Osteoblast (primary cell): ENCODE measurements at regions not wholly inside any gene's neighbourhood (a gene's known extent, or its start where the extent isn't known, plus 50 kb on each side); places are given as distances from the start of the nearest gene placed in this dataset.

Source experiments
- DNase-seq: peaks from one replicate; pipeline ENCODE4 v3.0.0; 2011; ENCODE audit warnings: low spot score, mixed read lengths; ENCODE audit not compliant: insufficient read length; ENCODE audit errors: missing footprints
- H2AFZ ChIP-seq: 2 replicates; pipeline ENCODE4 v1.6.0; 2011; ENCODE audit warnings: mild to moderate bottlenecking, low read length
- H3K27ac ChIP-seq: 2 replicates; pipeline ENCODE4 v1.5.1; 2011; ENCODE audit warnings: mild to moderate bottlenecking, low read depth, low read length, moderate library complexity
- H3K27me3 ChIP-seq: 2 replicates; pipeline ENCODE4 v1.6.0; 2012; ENCODE audit warnings: mild to moderate bottlenecking, control low read depth, inconsistent platforms, low read length, moderate library complexity; ENCODE audit not compliant: insufficient read depth
- H3K36me3 ChIP-seq: 2 replicates; pipeline ENCODE4 v1.5.1; 2011; ENCODE audit warnings: mild to moderate bottlenecking, low read length, control low read depth, moderate library complexity; ENCODE audit not compliant: insufficient read depth
- H3K4me1 ChIP-seq: 2 replicates; pipeline ENCODE4 v1.5.1; 2011; ENCODE audit warnings: mild to moderate bottlenecking, low read length, control low read depth, moderate library complexity; ENCODE audit not compliant: insufficient read depth
- H3K4me2 ChIP-seq: 2 replicates; pipeline ENCODE4 v1.6.0; 2011; ENCODE audit warnings: mild to moderate bottlenecking, low read length; ENCODE audit not compliant: insufficient read depth
- H3K4me3 ChIP-seq: fragments of 200-600 bp; sonication (generic); 3 replicates; pipeline ENCODE4 v1.5.1; 2012; ENCODE audit warnings: mild to moderate bottlenecking, low read length, inconsistent platforms; ENCODE audit not compliant: insufficient read depth
- H3K79me2 ChIP-seq: 2 replicates; pipeline ENCODE4 v1.6.0; 2012; ENCODE audit warnings: mild to moderate bottlenecking, low read length, control low read depth, inconsistent platforms; ENCODE audit not compliant: insufficient read depth
- H3K9me3 ChIP-seq: 2 replicates; pipeline ENCODE4 v1.5.1; 2011; ENCODE audit warnings: low read depth, low read length, control low read depth
- H4K20me1 ChIP-seq: 2 replicates; pipeline ENCODE4 v1.6.0; 2012; ENCODE audit warnings: mild to moderate bottlenecking, low read length, control low read depth; ENCODE audit not compliant: insufficient read depth
- CTCF ChIP-seq: IDR thresholded peaks from 2 replicates; pipeline ENCODE4 v1.5.1; 2011; ENCODE audit warnings: mild to moderate bottlenecking, low read depth, low read length, moderate library complexity; ENCODE audit errors: extremely low read depth

DNA sequence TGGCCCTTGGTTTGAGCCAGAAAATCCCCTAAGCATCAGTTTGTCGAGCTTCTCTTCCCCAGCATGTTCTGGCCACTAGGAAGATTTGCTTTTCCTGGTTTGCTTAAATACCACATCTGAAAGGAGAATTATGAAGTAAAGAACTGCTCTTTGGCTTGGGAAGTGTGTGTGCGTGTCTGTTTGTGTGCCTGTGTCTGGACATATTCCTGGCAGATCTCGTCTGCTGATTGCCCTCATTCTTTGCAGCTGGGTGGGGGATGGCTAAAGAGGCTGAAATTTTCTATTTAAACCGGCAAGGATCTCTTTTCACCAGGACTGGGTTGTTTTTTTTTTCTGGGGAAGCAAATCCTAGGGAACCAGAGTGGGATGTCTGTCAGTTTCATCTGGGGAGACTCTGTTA lies 57.3 kb upstream of the MBOAT2 start:
- Histone ChIP-seq H4K20me1 (no peaks in the 10 kb centered on the region), H3K4me1 (peaks cover 13% of the 10 kb centered on the region), H3K27ac (no peak overlapping the region), H2AFZ (no peak overlapping the region), H3K4me3 (no peak overlapping the region), H3K79me2 (no peaks in the 10 kb centered on the region), H3K36me3 (no peaks in the 10 kb centered on the region), H3K9me3 (no peaks in the 10 kb centered on the region), H3K27me3 (no peaks in the 10 kb centered on the region), H3K4me2 (no peak overlapping the region)
- no peak for TF ChIP-seq CTCF
- no peak for DNase-seq

GRCh38 chr2:9057939-9058761 lies 54.7 kb upstream of the MBOAT2 start:
- peaks cover 23% of the 10 kb centered on the region for H3K4me1 ChIP-seq
- no peak for TF ChIP-seq CTCF
- no peak overlapping the region for H3K4me3 ChIP-seq
- no peak for DNase-seq
- no peaks in the 10 kb centered on the region for H3K27me3 ChIP-seq
- peak overlapping the region; percentile 52 for H2AFZ ChIP-seq
- peak overlapping the region; percentile 22 for H3K4me2 ChIP-seq
- H3K36me3 ChIP-seq, result no peaks in the 10 kb centered on the region
- peak overlapping the region; percentile 91 for H3K27ac ChIP-seq
- no peaks in the 10 kb centered on the region for H3K79me2 ChIP-seq
- H4K20me1 ChIP-seq, result no peaks in the 10 kb centered on the region
- no peaks in the 10 kb centered on the region for H3K9me3 ChIP-seq

- no peaks in the 10 kb centered on the region for H3K27me3 ChIP-seq
- no peaks in the 10 kb centered on the region for H3K9me3 ChIP-seq
- H3K36me3 ChIP-seq, result no peaks in the 10 kb centered on the region
- H3K4me1 ChIP-seq, result peaks cover 27% of the 10 kb centered on the region
- H3K4me3 ChIP-seq, result no peak overlapping the region
- no peak for DNase-seq
- no peaks in the 10 kb centered on the region for H3K79me2 ChIP-seq
- no peaks in the 10 kb centered on the region for H4K20me1 ChIP-seq
- no peak overlapping the region for H3K4me2 ChIP-seq
- H3K27ac ChIP-seq, result no peak overlapping the region
- TF ChIP-seq CTCF, result no peak
- no peak overlapping the region for H2AFZ ChIP-seq
Measured at GRCh38 chr2:9055471-9055870, 52.0 kb upstream of the MBOAT2 start.

GRCh38 chr2:9053534-9053931 lies 50.0 kb upstream of the MBOAT2 start:
- Histone ChIP-seq H4K20me1 (no peaks in the 10 kb centered on the region), H3K4me3 (no peak overlapping the region), H2AFZ (peak overlapping the region; percentile 33), H3K27me3 (no peaks in the 10 kb centered on the region), H3K9me3 (no peaks in the 10 kb centered on the region), H3K36me3 (no peaks in the 10 kb centered on the region), H3K79me2 (no peaks in the 10 kb centered on the region), H3K4me1 (peaks cover 22% of the 10 kb centered on the region), H3K27ac (peak overlapping the region; percentile 23), H3K4me2 (no peak overlapping the region)
- no peak for TF ChIP-seq CTCF
- no peak for DNase-seq
